SH-SY5Y (cell line): ENCODE measurements at regions not wholly inside any gene's neighbourhood (a gene's known extent, or its start where the extent isn't known, plus 50 kb on each side); places are given as distances from the start of the nearest gene placed in this dataset.

ENCODE experiments used
- GATA2 ChIP-seq: IDR thresholded peaks from 2 replicates; pipeline ENCODE4 v1.6.1; 2011; ENCODE audit warnings: mild to moderate bottlenecking, low read depth, low read length
- GATA3 ChIP-seq: IDR thresholded peaks from 2 replicates; pipeline ENCODE4 v1.6.1; 2011; ENCODE audit warnings: low read depth, mild to moderate bottlenecking, low read length, moderate library complexity

DNA sequence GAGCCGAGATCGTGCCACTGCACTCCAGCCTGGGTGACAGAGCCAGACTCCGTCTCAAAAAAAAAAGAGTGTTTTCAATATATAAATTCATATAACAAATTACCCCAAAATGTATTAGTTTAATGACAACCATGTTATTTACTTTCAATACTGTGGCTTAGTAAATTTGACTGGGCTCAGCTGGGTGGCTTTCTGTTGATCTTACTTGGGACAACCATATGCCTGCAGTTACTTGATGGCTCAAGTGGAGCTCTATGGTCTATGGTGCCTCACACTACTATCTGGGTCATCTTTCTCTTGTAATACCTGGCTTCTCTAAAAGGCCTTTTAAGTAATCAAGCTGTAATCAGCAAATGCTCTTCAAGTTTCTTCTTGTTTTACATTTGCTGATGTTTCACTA, 341.5 kb upstream of the SPHKAP start:
- TF ChIP-seq GATA2 = no peak
- TF ChIP-seq GATA3 = no peak
